Endodermal cell (in vitro differentiated cells): ENCODE measurements at regions not wholly inside any gene's neighbourhood (a gene's known extent, or its start where the extent isn't known, plus 50 kb on each side); places are given as distances from the start of the nearest gene placed in this dataset.

ENCODE experiments used
- DNase-seq: peaks from one replicate; pipeline ENCODE4 v3.0.0-alpha.2; 2017
- H3K27ac ChIP-seq: 2 replicates; pipeline ENCODE4 v1.5.1; 2013; ENCODE audit warnings: mild to moderate bottlenecking, low read depth, low read length, moderate library complexity
- H3K27me3 ChIP-seq: 2 replicates; pipeline ENCODE4 v1.6.1; 2013; ENCODE audit warnings: mild to moderate bottlenecking, low read length, moderate library complexity; ENCODE audit not compliant: insufficient read depth, control insufficient read depth, poor library complexity, severe bottlenecking
- H3K36me3 ChIP-seq: 2 replicates; pipeline ENCODE4 v1.7.0; 2013; ENCODE audit warnings: mild to moderate bottlenecking, low read length, moderate library complexity; ENCODE audit not compliant: control insufficient read depth, insufficient read depth
- H3K4me1 ChIP-seq: one replicate; pipeline ENCODE4 v1.7.0; 2013; ENCODE audit warnings: low read length; ENCODE audit not compliant: control insufficient read depth, insufficient read depth
- H3K4me3 ChIP-seq: 2 replicates; pipeline ENCODE4 v1.5.1; 2013; ENCODE audit warnings: mild to moderate bottlenecking, low read length, moderate library complexity
- H3K9ac ChIP-seq: 2 replicates; pipeline ENCODE4 v1.6.1; 2013; ENCODE audit warnings: mild to moderate bottlenecking, low read length, moderate library complexity; ENCODE audit not compliant: poor library complexity, severe bottlenecking; ENCODE audit errors: extremely low read depth
- H3K9me3 ChIP-seq: 2 replicates; pipeline ENCODE4 v1.6.1; 2013; ENCODE audit warnings: mild to moderate bottlenecking, low read length, moderate library complexity; ENCODE audit not compliant: control insufficient read depth
- H3K27ac Mint-ChIP-seq: 2 replicates; pipeline ENCODE4 v1.8.0; 2020; ENCODE audit warnings: mixed read lengths
- H3K27me3 Mint-ChIP-seq: 2 replicates; pipeline ENCODE4 v1.8.0; 2021; ENCODE audit warnings: mild to moderate bottlenecking, mixed read lengths; ENCODE audit not compliant: insufficient read depth
- H3K36me3 Mint-ChIP-seq: 2 replicates; pipeline ENCODE4 v1.8.0; 2020; ENCODE audit warnings: low read depth, mixed read lengths
- H3K4me1 Mint-ChIP-seq: 2 replicates; pipeline ENCODE4 v1.8.0; 2020; ENCODE audit warnings: mixed read lengths
- H3K4me3 Mint-ChIP-seq: 2 replicates; pipeline ENCODE4 v1.8.0; 2020; ENCODE audit warnings: mild to moderate bottlenecking, moderate library complexity, mixed read lengths
- H3K9me3 Mint-ChIP-seq: 2 replicates; pipeline ENCODE4 v1.8.0; 2020; ENCODE audit warnings: mild to moderate bottlenecking, mixed read lengths
- WGBS, 2 experiments: methylation state at CpG; one replicate each; pipeline versions ENCODE4 v1.1.5 to v1.1.7; 2013; ENCODE audit warnings: missing lambda C conversion rate in 2 of 2, mixed read lengths in 1 of 2; ENCODE audit not compliant: insufficient coverage in 1 of 2, insufficient read length in 1 of 2; 5-methylcytosine and 5-hydroxymethylcytosine counted together
- TF ChIP-seq, protein P1 (sequence below): fragments of 200-600 bp; sonication (generic); conservative IDR thresholded peaks from 2 replicates; pipeline ENCODE4 v1.5.0; 2021; ENCODE audit warnings: antibody characterized with exemption, mild to moderate bottlenecking

DNA sequence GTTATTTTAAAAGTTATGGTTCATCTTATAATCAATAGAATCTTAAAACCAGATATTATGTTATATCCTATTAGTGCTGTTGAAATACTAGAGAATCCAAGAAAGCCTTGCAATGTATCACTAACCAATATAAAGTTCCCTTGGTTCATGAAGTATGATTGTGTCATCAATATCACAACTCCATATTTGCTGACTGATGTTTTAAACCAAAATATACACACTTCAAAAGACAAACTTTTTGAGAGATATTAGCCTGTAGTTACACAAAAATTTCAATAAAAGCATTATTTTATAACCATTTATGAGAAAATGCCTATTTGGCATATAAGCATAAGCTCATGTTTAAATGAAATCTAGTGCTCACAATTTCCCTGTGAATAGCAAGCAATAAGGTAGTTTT lies 198.6 kb downstream of the CENPC start:
- no peak overlapping the region for H3K4me3 ChIP-seq
- H3K36me3 ChIP-seq: no peaks in the 10 kb centered on the region
- H3K27ac Mint-ChIP-seq: no peak overlapping the region
- H3K9me3 ChIP-seq: peaks cover 7% of the 10 kb centered on the region
- no peak overlapping the region for H3K4me3 Mint-ChIP-seq
- H3K36me3 Mint-ChIP-seq: peaks cover 5% of the 10 kb centered on the region
- H3K27ac ChIP-seq: no peak overlapping the region
- TF ChIP-seq, protein P1, sequence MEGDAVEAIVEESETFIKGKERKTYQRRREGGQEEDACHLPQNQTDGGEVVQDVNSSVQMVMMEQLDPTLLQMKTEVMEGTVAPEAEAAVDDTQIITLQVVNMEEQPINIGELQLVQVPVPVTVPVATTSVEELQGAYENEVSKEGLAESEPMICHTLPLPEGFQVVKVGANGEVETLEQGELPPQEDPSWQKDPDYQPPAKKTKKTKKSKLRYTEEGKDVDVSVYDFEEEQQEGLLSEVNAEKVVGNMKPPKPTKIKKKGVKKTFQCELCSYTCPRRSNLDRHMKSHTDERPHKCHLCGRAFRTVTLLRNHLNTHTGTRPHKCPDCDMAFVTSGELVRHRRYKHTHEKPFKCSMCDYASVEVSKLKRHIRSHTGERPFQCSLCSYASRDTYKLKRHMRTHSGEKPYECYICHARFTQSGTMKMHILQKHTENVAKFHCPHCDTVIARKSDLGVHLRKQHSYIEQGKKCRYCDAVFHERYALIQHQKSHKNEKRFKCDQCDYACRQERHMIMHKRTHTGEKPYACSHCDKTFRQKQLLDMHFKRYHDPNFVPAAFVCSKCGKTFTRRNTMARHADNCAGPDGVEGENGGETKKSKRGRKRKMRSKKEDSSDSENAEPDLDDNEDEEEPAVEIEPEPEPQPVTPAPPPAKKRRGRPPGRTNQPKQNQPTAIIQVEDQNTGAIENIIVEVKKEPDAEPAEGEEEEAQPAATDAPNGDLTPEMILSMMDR: no peak
- H3K4me1 Mint-ChIP-seq: peaks cover 37% of the 10 kb centered on the region
- peaks cover 11% of the 10 kb centered on the region for H3K4me1 ChIP-seq
- H3K9me3 Mint-ChIP-seq: peaks cover 12% of the 10 kb centered on the region
- H3K27me3 Mint-ChIP-seq: no peaks in the 10 kb centered on the region
- no peaks in the 10 kb centered on the region for H3K27me3 ChIP-seq
- no peak for DNase-seq
- H3K9ac ChIP-seq: no peak overlapping the region

DNA sequence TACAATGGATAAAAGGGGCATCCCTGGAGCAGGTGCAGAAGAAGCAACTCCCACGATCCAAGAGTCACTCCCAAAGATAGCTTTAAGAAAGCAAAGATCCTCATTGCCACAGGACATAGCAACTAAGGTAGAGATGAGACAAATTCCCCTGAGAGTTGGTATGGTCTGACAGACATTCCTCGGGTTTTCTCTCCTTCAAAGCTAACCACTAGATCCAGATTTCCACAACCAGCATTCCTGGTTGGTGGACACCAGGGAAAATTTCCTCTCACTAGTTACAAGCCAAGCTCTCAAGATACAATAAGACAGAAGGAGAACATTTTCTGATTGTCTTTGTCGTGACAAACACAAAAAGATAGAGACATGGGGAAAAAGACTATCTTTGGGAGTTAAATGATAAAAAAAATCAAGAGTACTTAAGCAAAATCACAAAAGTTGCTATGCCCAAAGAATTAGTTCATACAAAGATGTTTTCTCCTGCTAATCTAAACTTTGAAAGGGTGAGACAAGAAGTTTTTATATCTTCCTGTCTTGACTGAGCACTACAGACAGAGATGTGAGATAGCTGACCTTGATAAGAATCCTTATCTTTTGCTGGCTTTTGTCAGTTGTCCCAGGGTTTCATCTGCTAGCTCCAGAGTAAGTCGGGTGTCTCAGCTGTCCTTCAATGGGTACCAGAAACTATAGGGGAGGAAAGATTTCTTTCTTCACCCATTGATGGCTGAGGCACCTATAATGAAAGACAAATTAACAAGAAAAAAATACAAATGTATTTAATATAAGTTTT lies 200.5 kb downstream of the CENPC start:
- H3K9me3 ChIP-seq: no peaks in the 10 kb centered on the region
- H3K36me3 Mint-ChIP-seq: no peaks in the 10 kb centered on the region

DNA sequence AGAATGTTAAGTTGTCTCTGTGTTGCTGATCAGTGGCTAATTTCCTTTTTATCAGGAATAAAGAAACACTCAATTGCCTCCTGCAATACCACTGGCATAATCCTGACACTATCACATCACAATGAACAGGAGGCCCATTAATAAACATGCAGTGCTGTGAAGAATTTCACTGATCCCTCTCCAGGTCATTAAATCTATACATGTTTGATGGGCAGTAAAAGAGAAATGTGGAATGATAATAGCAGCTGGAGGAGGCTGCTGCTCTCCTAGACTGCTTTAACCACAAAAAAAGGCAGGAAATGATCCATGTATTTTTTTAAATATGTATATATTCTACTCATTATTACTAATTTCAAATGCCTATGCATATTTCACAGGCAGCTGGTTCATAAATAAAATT lies 202.1 kb downstream of the CENPC start:
- H3K36me3 Mint-ChIP-seq: no peaks in the 10 kb centered on the region
- H3K4me3 Mint-ChIP-seq: no peak overlapping the region
- Histone ChIP-seq H3K27ac (no peak overlapping the region), H3K27me3 (no peaks in the 10 kb centered on the region), H3K36me3 (no peaks in the 10 kb centered on the region), H3K9me3 (no peaks in the 10 kb centered on the region), H3K4me1 (peaks cover 11% of the 10 kb centered on the region), H3K9ac (no peak overlapping the region), H3K4me3 (peak overlapping the region; percentile 53)
- no peaks in the 10 kb centered on the region for H3K27me3 Mint-ChIP-seq
- no peak overlapping the region for H3K27ac Mint-ChIP-seq
- TF ChIP-seq, protein P1: no peak
- peaks cover 51% of the 10 kb centered on the region for H3K4me1 Mint-ChIP-seq
- DNase-seq: no peak
- no peaks in the 10 kb centered on the region for H3K9me3 Mint-ChIP-seq

More for the DNA sequence above, 200.5 kb downstream of the CENPC start:
- Histone ChIP-seq H3K9ac (no peak overlapping the region), H3K36me3 (no peaks in the 10 kb centered on the region), H3K4me1 (peaks cover 11% of the 10 kb centered on the region), H3K27me3 (no peaks in the 10 kb centered on the region), H3K4me3 (no peak overlapping the region), H3K27ac (no peak overlapping the region)
- TF ChIP-seq, protein P1: no peak
- DNase-seq: no peak
- peaks cover 43% of the 10 kb centered on the region for H3K4me1 Mint-ChIP-seq
- H3K27ac Mint-ChIP-seq: no peak overlapping the region
- no peak overlapping the region for H3K4me3 Mint-ChIP-seq
- H3K9me3 Mint-ChIP-seq: no peaks in the 10 kb centered on the region
- 76 to 100% methylated on average over 1 to 4 of the region's 4 CpGs for WGBS, 2 experiments
- no peaks in the 10 kb centered on the region for H3K27me3 Mint-ChIP-seq
